DOHH2 (cell line): ENCODE measurements at regions not wholly inside any gene's neighbourhood (a gene's known extent, or its start where the extent isn't known, plus 50 kb on each side); places are given as distances from the start of the nearest gene placed in this dataset.

ENCODE experiments used
- EZH2phosphoT487 ChIP-seq: fragments of 200-600 bp; sonication (generic); IDR thresholded peaks from 2 replicates; pipeline ENCODE4 v1.6.1; 2017; ENCODE audit warnings: borderline replicate concordance, mild to moderate bottlenecking, antibody characterized with exemption, low read length, moderate library complexity, mixed read lengths
- TF ChIP-seq, protein P1 (sequence below): fragments of 200-600 bp; sonication (generic); IDR thresholded peaks from one replicate; pipeline ENCODE4 v1.5.1; 2014; ENCODE audit warnings: antibody characterized with exemption, mild to moderate bottlenecking, low read depth, low read length; ENCODE audit not compliant: poor library complexity, severe bottlenecking

DNA sequence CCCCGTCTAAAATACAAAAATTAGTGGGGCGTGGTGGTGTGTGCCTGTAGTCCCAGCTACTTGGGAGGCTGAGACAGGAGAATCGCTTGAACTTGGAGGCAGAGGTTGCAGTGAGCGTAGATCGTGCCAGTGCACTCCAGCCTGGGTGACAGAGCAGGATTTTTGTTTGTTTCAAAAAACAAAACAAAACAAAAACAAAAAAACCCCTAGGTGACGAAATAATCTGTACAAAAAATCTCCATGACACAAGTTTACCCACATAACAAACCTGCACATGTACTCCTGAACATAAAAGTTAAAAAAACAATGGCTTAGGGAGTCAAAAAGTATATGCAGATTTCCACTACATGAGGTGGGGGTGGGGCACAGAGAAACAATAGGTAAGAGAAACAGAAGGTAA, 140.5 kb upstream of the ASIC2 start:
- TF ChIP-seq, protein P1, sequence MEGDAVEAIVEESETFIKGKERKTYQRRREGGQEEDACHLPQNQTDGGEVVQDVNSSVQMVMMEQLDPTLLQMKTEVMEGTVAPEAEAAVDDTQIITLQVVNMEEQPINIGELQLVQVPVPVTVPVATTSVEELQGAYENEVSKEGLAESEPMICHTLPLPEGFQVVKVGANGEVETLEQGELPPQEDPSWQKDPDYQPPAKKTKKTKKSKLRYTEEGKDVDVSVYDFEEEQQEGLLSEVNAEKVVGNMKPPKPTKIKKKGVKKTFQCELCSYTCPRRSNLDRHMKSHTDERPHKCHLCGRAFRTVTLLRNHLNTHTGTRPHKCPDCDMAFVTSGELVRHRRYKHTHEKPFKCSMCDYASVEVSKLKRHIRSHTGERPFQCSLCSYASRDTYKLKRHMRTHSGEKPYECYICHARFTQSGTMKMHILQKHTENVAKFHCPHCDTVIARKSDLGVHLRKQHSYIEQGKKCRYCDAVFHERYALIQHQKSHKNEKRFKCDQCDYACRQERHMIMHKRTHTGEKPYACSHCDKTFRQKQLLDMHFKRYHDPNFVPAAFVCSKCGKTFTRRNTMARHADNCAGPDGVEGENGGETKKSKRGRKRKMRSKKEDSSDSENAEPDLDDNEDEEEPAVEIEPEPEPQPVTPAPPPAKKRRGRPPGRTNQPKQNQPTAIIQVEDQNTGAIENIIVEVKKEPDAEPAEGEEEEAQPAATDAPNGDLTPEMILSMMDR: no peak
- no peak for TF ChIP-seq EZH2phosphoT487
